ENCODE measurements at regions not wholly inside any gene's neighbourhood (a gene's known extent, or its start where the extent isn't known, plus 50 kb on each side); places are given as distances from the start of the nearest gene placed in this dataset.
"Not testable (repeated sequence)": the region's sequence is repeated elsewhere in the genome, so short reads cannot be mapped to it uniquely, and the experiment has no call there.

- peak; percentile 17 for TF ChIP-seq CTCF (IDR thresholded peaks at IDR 0.05)
Measured at GRCh38 chr3:164806188-164806587, 272.1 kb downstream of the SI start.

GRCh38 chr3:164794099-164794498, 284.2 kb downstream of the SI start:
- intact Hi-C loops (cut with DNase I) = no loop called here
- H3K9me3 ChIP-seq = no peaks in the 10 kb centered on the region
- ATAC-seq (no peak), DNase-seq (no peak)
- TF ChIP-seq CTCF (IDR thresholded peaks at IDR 0.05) = no peak
- H3K27me3 ChIP-seq = no peaks in the 10 kb centered on the region
- no peak overlapping the region for H3K27ac ChIP-seq
- H3K4me1 ChIP-seq = no peaks in the 10 kb centered on the region
- H3K4me3 ChIP-seq = no peak overlapping the region
- no peaks in the 10 kb centered on the region for H3K36me3 ChIP-seq

More at GRCh38 chr3:164806188-164806587, 272.1 kb downstream of the SI start:
- Histone ChIP-seq H3K27ac (no peak overlapping the region), H3K4me1 (no peaks in the 10 kb centered on the region), H3K9me3 (no peaks in the 10 kb centered on the region), H3K27me3 (no peaks in the 10 kb centered on the region), H3K36me3 (no peaks in the 10 kb centered on the region), H3K4me3 (no peak overlapping the region)
- DNase-seq = no peak
- intact Hi-C loops (cut with DNase I) = no loop called here
- no peak for ATAC-seq

GRCh38 chr3:164791263-164791662, 287.0 kb downstream of the SI start:
- H3K27me3 ChIP-seq = no peaks in the 10 kb centered on the region
- no peak for TF ChIP-seq CTCF (IDR thresholded peaks at IDR 0.05)
- H3K36me3 ChIP-seq = no peaks in the 10 kb centered on the region
- DNase-seq (no peak), ATAC-seq (peak; percentile 51)
- H3K4me1 ChIP-seq = no peaks in the 10 kb centered on the region
- intact Hi-C loops (cut with DNase I) = no loop called here
- H3K4me3 ChIP-seq = no peak overlapping the region
- H3K9me3 ChIP-seq = no peaks in the 10 kb centered on the region
- no peak overlapping the region for H3K27ac ChIP-seq

GRCh38 chr3:164784407-164784806, 293.9 kb downstream of the SI start:
- H3K9me3 ChIP-seq; intact Hi-C loops (cut with DNase I); H3K4me1 ChIP-seq; ATAC-seq; H3K36me3 ChIP-seq; H3K27me3 ChIP-seq; H3K4me3 ChIP-seq; H3K27ac ChIP-seq: not testable (repeated sequence)
- peak; percentile 36 for DNase-seq

GRCh38 chr3:164781755-164782154, 296.5 kb downstream of the SI start:
- no peak overlapping the region for H3K4me3 ChIP-seq
- intact Hi-C loops (cut with DNase I) = no loop called here
- ATAC-seq (no peak), DNase-seq (no peak)
- H3K27ac ChIP-seq = no peak overlapping the region
- H3K4me1 ChIP-seq = no peaks in the 10 kb centered on the region
- H3K27me3 ChIP-seq = no peaks in the 10 kb centered on the region
- H3K36me3 ChIP-seq = no peaks in the 10 kb centered on the region
- no peaks in the 10 kb centered on the region for H3K9me3 ChIP-seq
- no peak for TF ChIP-seq CTCF (IDR thresholded peaks at IDR 0.05)

GRCh38 chr3:164779816-164780215, 298.5 kb downstream of the SI start:
- H3K36me3 ChIP-seq = no peaks in the 10 kb centered on the region
- peak; percentile 78 for ATAC-seq
- no peaks in the 10 kb centered on the region for H3K27me3 ChIP-seq
- no peaks in the 10 kb centered on the region for H3K4me1 ChIP-seq
- intact Hi-C loops (cut with DNase I) = no loop called here
- no peak for TF ChIP-seq CTCF (IDR thresholded peaks at IDR 0.05)
- no peak overlapping the region for H3K27ac ChIP-seq
- no peak for DNase-seq
- no peaks in the 10 kb centered on the region for H3K9me3 ChIP-seq
- H3K4me3 ChIP-seq = no peak overlapping the region

All from upper lobe of right lung (tissue), 1 donor.